ACC112 (cell line): ENCODE measurements at regions not wholly inside any gene's neighbourhood (a gene's known extent, or its start where the extent isn't known, plus 50 kb on each side); places are given as distances from the start of the nearest gene placed in this dataset.

Experiments
- H2AFZ ChIP-seq: fragments of 200-600 bp; sonication (generic); one replicate; pipeline ENCODE4 v1.6.0; 2017; ENCODE audit warnings: antibody characterized with exemption, low read length; ENCODE audit not compliant: unreplicated experiment
- H3K27ac ChIP-seq: fragments of 200-600 bp; sonication (generic); 2 replicates; pipeline ENCODE4 v1.5.1; 2014; ENCODE audit warnings: low read depth, mild to moderate bottlenecking, antibody characterized with exemption, low read length, moderate library complexity
- H3K27me3 ChIP-seq: fragments of 200-600 bp; sonication (generic); 2 replicates; pipeline ENCODE4 v1.6.1; 2014; ENCODE audit warnings: mild to moderate bottlenecking, antibody characterized with exemption, low read length, moderate library complexity, mixed read lengths; ENCODE audit not compliant: insufficient read depth
- H3K36me3 ChIP-seq: fragments of 200-600 bp; sonication (generic); 2 replicates; pipeline ENCODE4 v1.6.1; 2016; ENCODE audit warnings: mild to moderate bottlenecking, antibody characterized with exemption, low read length, moderate library complexity, mixed read lengths; ENCODE audit not compliant: insufficient read depth
- H3K4me1 ChIP-seq: fragments of 200-600 bp; sonication (generic); one replicate; pipeline ENCODE4 v1.6.1; 2016; ENCODE audit warnings: low read length, mixed read lengths; ENCODE audit not compliant: insufficient read depth, unreplicated experiment, control insufficient read depth
- H3K4me3 ChIP-seq: fragments of 200-600 bp; sonication (generic); 2 replicates; pipeline ENCODE4 v1.5.1; 2014; ENCODE audit warnings: mild to moderate bottlenecking, low read depth, low read length
- H3K79me2 ChIP-seq: fragments of 200-600 bp; sonication (generic); one replicate; pipeline ENCODE4 v1.6.0; 2016; ENCODE audit warnings: low read length; ENCODE audit not compliant: control insufficient read depth, unreplicated experiment, insufficient read depth

GRCh38 chr12:30847259-30847658 lies 79.3 kb upstream of the TSPAN11 start:
- Histone ChIP-seq H3K79me2 (no peaks in the 10 kb centered on the region), H3K36me3 (no peaks in the 10 kb centered on the region), H2AFZ (no peak overlapping the region), H3K4me1 (peaks cover 4% of the 10 kb centered on the region), H3K27ac (no peak overlapping the region), H3K4me3 (no peak overlapping the region), H3K27me3 (no peaks in the 10 kb centered on the region)

GRCh38 chr12:30846776-30847175 lies 79.8 kb upstream of the TSPAN11 start:
- Histone ChIP-seq H3K4me3 (no peak overlapping the region), H2AFZ (no peak overlapping the region), H3K4me1 (peaks cover 3% of the 10 kb centered on the region), H3K27me3 (no peaks in the 10 kb centered on the region), H3K79me2 (no peaks in the 10 kb centered on the region), H3K36me3 (no peaks in the 10 kb centered on the region), H3K27ac (no peak overlapping the region)

GRCh38 chr12:30845676-30846075 lies 80.9 kb upstream of the TSPAN11 start:
- Histone ChIP-seq H3K36me3 (no peaks in the 10 kb centered on the region), H3K79me2 (no peaks in the 10 kb centered on the region), H2AFZ (no peak overlapping the region), H3K4me3 (no peak overlapping the region), H3K4me1 (no peaks in the 10 kb centered on the region), H3K27ac (no peak overlapping the region), H3K27me3 (no peaks in the 10 kb centered on the region)

- H3K4me3 ChIP-seq, result no peak overlapping the region
- no peaks in the 10 kb centered on the region for H3K36me3 ChIP-seq
- H2AFZ ChIP-seq, result no peak overlapping the region
These were observed 83.3 kb upstream of the TSPAN11 start for GRCh38 chr12:30843211-30843610.

GRCh38 chr12:30840715-30841114 lies 85.8 kb upstream of the TSPAN11 start:
- H3K4me1 ChIP-seq, result no peaks in the 10 kb centered on the region
- no peak overlapping the region for H3K27ac ChIP-seq
- no peaks in the 10 kb centered on the region for H3K36me3 ChIP-seq
- H2AFZ ChIP-seq, result no peak overlapping the region
- H3K27me3 ChIP-seq, result peaks cover 31% of the 10 kb centered on the region
- H3K4me3 ChIP-seq, result no peak overlapping the region
- H3K79me2 ChIP-seq, result no peaks in the 10 kb centered on the region

More at GRCh38 chr12:30843211-30843610, 83.3 kb upstream of the TSPAN11 start:
- Histone ChIP-seq H3K27ac (no peak overlapping the region), H3K79me2 (no peaks in the 10 kb centered on the region), H3K27me3 (peaks cover 9% of the 10 kb centered on the region; the same call in 1 of the 2 replicates), H3K4me1 (no peaks in the 10 kb centered on the region)

GRCh38 chr12:30839643-30840220 lies 85.0 kb upstream of the CAPRIN2 start:
- Histone ChIP-seq H3K4me3 (no peak overlapping the region), H3K27me3 (peaks cover 41% of the 10 kb centered on the region), H3K27ac (no peak overlapping the region), H3K4me1 (no peaks in the 10 kb centered on the region), H3K79me2 (no peaks in the 10 kb centered on the region), H2AFZ (no peak overlapping the region), H3K36me3 (no peaks in the 10 kb centered on the region)

GRCh38 chr12:30837595-30837994 lies 82.8 kb upstream of the CAPRIN2 start:
- no peak overlapping the region for H2AFZ ChIP-seq
- peaks cover 61% of the 10 kb centered on the region for H3K27me3 ChIP-seq
- H3K36me3 ChIP-seq, result no peaks in the 10 kb centered on the region
- no peak overlapping the region for H3K4me3 ChIP-seq
- no peaks in the 10 kb centered on the region for H3K79me2 ChIP-seq
- H3K4me1 ChIP-seq, result no peaks in the 10 kb centered on the region
- H3K27ac ChIP-seq, result no peak overlapping the region

GRCh38 chr12:30836656-30837445 lies 82.1 kb upstream of the CAPRIN2 start:
- Histone ChIP-seq H2AFZ (no peak overlapping the region), H3K79me2 (no peaks in the 10 kb centered on the region), H3K4me3 (no peak overlapping the region), H3K27ac (no peak overlapping the region), H3K4me1 (no peaks in the 10 kb centered on the region), H3K27me3 (peaks cover 64% of the 10 kb centered on the region), H3K36me3 (no peaks in the 10 kb centered on the region)

GRCh38 chr12:30835216-30835615 lies 80.5 kb upstream of the CAPRIN2 start:
- H2AFZ ChIP-seq, result no peak overlapping the region
- peaks cover 65% of the 10 kb centered on the region for H3K27me3 ChIP-seq
- no peaks in the 10 kb centered on the region for H3K4me1 ChIP-seq
- H3K79me2 ChIP-seq, result no peaks in the 10 kb centered on the region
- no peaks in the 10 kb centered on the region for H3K36me3 ChIP-seq
- H3K4me3 ChIP-seq, result no peak overlapping the region
- H3K27ac ChIP-seq, result no peak overlapping the region

- Histone ChIP-seq H2AFZ (no peak overlapping the region), H3K79me2 (no peaks in the 10 kb centered on the region), H3K4me3 (no peak overlapping the region), H3K4me1 (no peaks in the 10 kb centered on the region), H3K27ac (no peak overlapping the region), H3K27me3 (peaks cover 54% of the 10 kb centered on the region), H3K36me3 (no peaks in the 10 kb centered on the region)
These were observed 76.0 kb upstream of the CAPRIN2 start for GRCh38 chr12:30830751-30831150.

GRCh38 chr12:30829876-30830275 lies 75.1 kb upstream of the CAPRIN2 start:
- no peak overlapping the region for H3K4me3 ChIP-seq
- H3K79me2 ChIP-seq, result no peaks in the 10 kb centered on the region
- H3K27me3 ChIP-seq, result peaks cover 45% of the 10 kb centered on the region
- H3K4me1 ChIP-seq, result no peaks in the 10 kb centered on the region
- no peaks in the 10 kb centered on the region for H3K36me3 ChIP-seq
- no peak overlapping the region for H3K27ac ChIP-seq
- no peak overlapping the region for H2AFZ ChIP-seq
